Muscle of leg (tissue), 3 donors: ENCODE measurements at regions not wholly inside any gene's neighbourhood (a gene's known extent, or its start where the extent isn't known, plus 50 kb on each side); places are given as distances from the start of the nearest gene placed in this dataset.
"Not testable (repeated sequence)": the region's sequence is repeated elsewhere in the genome, so short reads cannot be mapped to it uniquely, and the experiment has no call there.

Experiments
- DNase-seq: peaks from one replicate; pipeline ENCODE4 v3.0.0; 2013
- H3K27ac ChIP-seq: one replicate; pipeline ENCODE4 v1.5.1; 2013; ENCODE audit warnings: mild to moderate bottlenecking, low read length, control low read depth
- H3K27me3 ChIP-seq: one replicate; pipeline ENCODE4 v1.6.1; 2013; ENCODE audit warnings: low read length; ENCODE audit not compliant: control insufficient read depth, insufficient read depth
- H3K36me3 ChIP-seq: one replicate; pipeline ENCODE4 v1.6.1; 2013; ENCODE audit warnings: low read length; ENCODE audit not compliant: control insufficient read depth, insufficient read depth
- H3K4me1 ChIP-seq: one replicate; pipeline ENCODE4 v1.6.1; 2013; ENCODE audit warnings: low read length; ENCODE audit not compliant: control insufficient read depth, insufficient read depth
- H3K4me3 ChIP-seq: one replicate; pipeline ENCODE4 v1.5.1; 2013; ENCODE audit warnings: low read length, control low read depth
- H3K9me3 ChIP-seq: replicated peaks from 2 replicates; pipeline ENCODE4 v1.6.1; 2013; ENCODE audit warnings: low read depth, low read length; ENCODE audit not compliant: control insufficient read depth
- WGBS: methylation state at CpG from one replicate; pipeline ENCODE4 v1.1.5; 2013; ENCODE audit warnings: missing lambda C conversion rate; ENCODE audit not compliant: insufficient coverage; 5-methylcytosine and 5-hydroxymethylcytosine counted together

- peak; percentile 34 for DNase-seq
- H3K36me3 ChIP-seq, result no peaks in the 10 kb centered on the region
- H3K4me3 ChIP-seq, result no peak overlapping the region
- no CpG with 5 or more reads among the region's 3 CpGs for WGBS
- H3K4me1 ChIP-seq, result no peaks in the 10 kb centered on the region
- no peaks in the 10 kb centered on the region for H3K27me3 ChIP-seq
- no peaks in the 10 kb centered on the region for H3K9me3 ChIP-seq
- no peak overlapping the region for H3K27ac ChIP-seq
Observed at GRCh38 chr16:79943736-79944135, 343.2 kb upstream of the MAF start.

- H3K36me3 ChIP-seq, result no peaks in the 10 kb centered on the region
- no peak overlapping the region for H3K4me3 ChIP-seq
- H3K4me1 ChIP-seq, result no peaks in the 10 kb centered on the region
- no peaks in the 10 kb centered on the region for H3K9me3 ChIP-seq
- no peaks in the 10 kb centered on the region for H3K27me3 ChIP-seq
- DNase-seq, result no peak
- no peak overlapping the region for H3K27ac ChIP-seq
- WGBS, result no CpG with 5 or more reads among the region's 4 CpGs
Observed at GRCh38 chr16:79938575-79938974, 338.0 kb upstream of the MAF start.

GRCh38 chr16:79937671-79938070 is 337.1 kb upstream of the MAF start:
- not testable (repeated sequence) for H3K36me3 ChIP-seq, H3K27me3 ChIP-seq, H3K27ac ChIP-seq, H3K9me3 ChIP-seq, DNase-seq, H3K4me3 ChIP-seq, H3K4me1 ChIP-seq

DNA sequence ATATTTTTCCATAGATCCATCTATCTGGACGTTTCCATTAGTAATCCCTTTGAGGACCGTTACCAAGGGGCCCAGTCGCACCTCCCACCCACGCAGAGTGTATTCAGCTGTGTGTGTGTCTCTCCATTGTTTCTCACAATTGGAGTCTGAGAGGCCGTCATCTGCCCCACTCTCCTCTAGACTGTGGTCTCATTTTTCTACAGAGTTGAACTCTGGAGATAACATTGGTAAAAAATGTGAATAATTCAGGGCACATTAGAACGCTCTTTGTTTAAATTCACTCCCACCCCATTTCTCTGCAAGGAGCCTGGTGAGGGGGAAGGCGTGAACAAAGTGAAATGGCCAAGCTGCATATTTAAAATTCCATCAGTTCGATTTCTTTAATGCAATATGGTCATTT is 333.1 kb upstream of the MAF start:
- H3K27ac ChIP-seq, result no peak overlapping the region
- 53% methylated on average over 2 of the region's 8 CpGs for WGBS
- no peak overlapping the region for H3K4me3 ChIP-seq
- no peaks in the 10 kb centered on the region for H3K4me1 ChIP-seq
- no peaks in the 10 kb centered on the region for H3K9me3 ChIP-seq
- H3K36me3 ChIP-seq, result no peaks in the 10 kb centered on the region
- no peak for DNase-seq
- H3K27me3 ChIP-seq, result no peaks in the 10 kb centered on the region

- no peaks in the 10 kb centered on the region for H3K9me3 ChIP-seq
- no CpG with 5 or more reads among the region's 2 CpGs for WGBS
- H3K4me1 ChIP-seq, result no peaks in the 10 kb centered on the region
- DNase-seq, result no peak
- no peak overlapping the region for H3K27ac ChIP-seq
- H3K36me3 ChIP-seq, result no peaks in the 10 kb centered on the region
- no peak overlapping the region for H3K4me3 ChIP-seq
- no peaks in the 10 kb centered on the region for H3K27me3 ChIP-seq
Observed at GRCh38 chr16:79932572-79932971, 332.0 kb upstream of the MAF start.

DNA sequence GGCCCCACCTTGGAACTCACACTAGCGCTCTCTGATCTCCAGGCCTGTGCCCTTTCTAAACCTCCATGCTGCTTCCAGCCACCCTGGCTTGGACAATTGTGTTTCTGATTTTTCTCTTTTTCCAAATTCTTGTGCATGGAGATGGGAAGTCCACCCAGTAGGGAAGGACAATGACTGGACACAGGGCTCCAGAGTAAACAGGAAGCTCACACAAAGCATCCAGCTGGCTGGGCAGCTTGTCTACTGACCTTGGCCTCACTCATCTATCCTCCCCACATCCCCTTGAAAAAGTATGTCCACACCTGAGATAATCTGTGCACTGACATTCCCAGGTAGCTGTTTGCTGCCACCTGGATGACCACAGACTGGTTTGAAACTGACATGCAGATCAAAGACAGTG is 331.2 kb upstream of the MAF start:
- H3K9me3 ChIP-seq, result no peaks in the 10 kb centered on the region
- DNase-seq, result no peak
- no peaks in the 10 kb centered on the region for H3K36me3 ChIP-seq
- no CpG with 5 or more reads among the region's 1 CpG for WGBS
- H3K4me1 ChIP-seq, result no peaks in the 10 kb centered on the region
- no peak overlapping the region for H3K4me3 ChIP-seq
- H3K27me3 ChIP-seq, result no peaks in the 10 kb centered on the region
- H3K27ac ChIP-seq, result no peak overlapping the region

GRCh38 chr16:79929260-79929965 is 328.9 kb upstream of the MAF start:
- Histone ChIP-seq H3K4me1 (no peaks in the 10 kb centered on the region), H3K27me3 (no peaks in the 10 kb centered on the region), H3K27ac (no peak overlapping the region), H3K36me3 (no peaks in the 10 kb centered on the region), H3K9me3 (no peaks in the 10 kb centered on the region), H3K4me3 (no peak overlapping the region)
- DNase-seq, result peak; percentile 70
- no CpG with 5 or more reads among the region's 2 CpGs for whole genome bisulfite sequencing

DNA sequence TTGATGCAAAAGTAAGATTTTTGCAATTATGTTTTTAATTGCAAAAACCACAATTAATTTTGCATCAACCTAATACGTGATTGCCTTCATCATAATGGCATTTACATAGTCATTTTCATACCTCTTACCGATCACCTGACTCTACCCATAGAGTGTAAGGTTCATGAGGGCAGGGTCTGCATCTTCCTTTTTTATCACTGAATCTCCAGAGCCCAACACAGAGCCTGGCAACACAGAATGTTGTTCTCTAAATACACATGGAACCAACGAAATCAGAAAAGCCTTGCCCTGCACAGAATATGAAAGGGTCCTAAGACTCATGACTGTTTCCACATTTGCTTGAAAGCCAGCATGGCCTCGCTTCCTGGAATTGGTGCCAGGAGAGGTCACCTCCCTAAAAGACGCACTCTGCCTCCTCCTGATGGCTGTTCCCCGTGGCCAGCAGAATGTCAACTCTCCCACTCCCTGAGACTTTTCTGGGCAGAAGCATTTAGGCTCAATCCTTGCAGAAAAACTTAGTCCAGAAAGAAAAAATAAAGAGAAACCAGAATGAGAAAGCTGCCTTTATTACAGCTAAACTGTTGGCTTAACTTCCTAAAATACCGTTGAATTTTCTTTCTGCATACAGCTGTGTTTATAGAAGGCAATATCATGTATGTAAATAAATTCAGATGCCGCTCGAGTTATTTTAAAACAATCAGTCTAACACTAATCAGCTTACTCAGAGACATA is 327.8 kb upstream of the MAF start:
- Histone ChIP-seq H3K36me3 (no peaks in the 10 kb centered on the region), H3K9me3 (no peaks in the 10 kb centered on the region), H3K27me3 (no peaks in the 10 kb centered on the region), H3K4me3 (no peak overlapping the region), H3K27ac (peak overlapping the region; percentile 25), H3K4me1 (no peaks in the 10 kb centered on the region)
- peak; percentile 57 for DNase-seq
- 60% methylated on average over 3 of the region's 9 CpGs for WGBS

DNA sequence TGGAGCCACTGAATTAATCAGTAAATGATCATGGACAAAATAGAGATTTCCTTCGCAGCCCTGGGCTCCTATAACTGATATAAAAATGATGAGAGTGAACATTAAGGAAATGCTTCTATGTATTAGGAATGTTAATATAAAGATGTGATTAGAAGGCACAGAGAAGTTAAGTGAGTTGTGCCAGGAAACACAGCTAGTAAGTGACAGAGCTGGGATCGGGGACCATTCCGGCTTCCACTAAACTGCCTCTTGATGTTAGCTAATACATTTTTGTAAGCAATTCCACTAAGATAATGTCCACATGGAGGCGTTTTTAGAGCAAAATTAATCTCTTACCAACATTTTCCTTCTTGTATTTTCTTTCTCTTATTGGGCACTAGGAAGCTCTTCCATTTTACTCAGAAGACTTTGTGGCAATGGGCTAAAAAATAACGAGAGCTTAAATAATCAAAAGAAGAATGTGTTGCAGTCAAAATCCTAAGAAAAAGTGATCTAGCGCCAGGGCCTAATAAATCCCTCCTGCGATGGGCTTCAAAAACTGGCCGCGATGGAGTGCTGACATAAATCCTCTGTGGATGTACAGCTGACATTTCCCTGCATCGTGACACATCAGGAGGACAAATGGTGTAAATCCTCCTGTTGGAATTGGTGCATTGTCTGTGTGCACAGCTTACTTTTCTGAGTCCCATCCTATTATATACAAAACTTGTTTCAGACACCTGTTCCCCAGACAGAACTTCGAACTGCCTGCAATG is 326.1 kb upstream of the MAF start:
- DNase-seq, result no peak
- H3K9me3 ChIP-seq, result no peaks in the 10 kb centered on the region
- no peaks in the 10 kb centered on the region for H3K27me3 ChIP-seq
- H3K4me3 ChIP-seq, result no peak overlapping the region
- no peak overlapping the region for H3K27ac ChIP-seq
- H3K36me3 ChIP-seq, result no peaks in the 10 kb centered on the region
- 99% methylated on average over 4 of the region's 11 CpGs for WGBS
- H3K4me1 ChIP-seq, result no peaks in the 10 kb centered on the region

- Histone ChIP-seq H3K4me3 (no peak overlapping the region), H3K4me1 (no peaks in the 10 kb centered on the region), H3K27me3 (no peaks in the 10 kb centered on the region), H3K27ac (no peak overlapping the region), H3K36me3 (no peaks in the 10 kb centered on the region), H3K9me3 (no peaks in the 10 kb centered on the region)
- no peak for DNase-seq
- no CpG with 5 or more reads among the region's 3 CpGs for WGBS
Observed at GRCh38 chr16:79923431-79923830, 322.9 kb upstream of the MAF start.
